H1 (cell line): ENCODE measurements at regions not wholly inside any gene's neighbourhood (a gene's known extent, or its start where the extent isn't known, plus 50 kb on each side); places are given as distances from the start of the nearest gene placed in this dataset.

Experiments
- CTCF ChIA-PET: fragments of 300-600 bp; sonication (Branson Sonifier 250); formaldehyde crosslinking; loops from one replicate; lab custom pipeline; 2021; ENCODE audit not compliant: partially characterized antibody; lab: Charles Lee
- POLR2A ChIA-PET: fragments of 300-600 bp; sonication (Branson Sonifier 250); formaldehyde crosslinking; loops from one replicate; lab custom pipeline; 2021; ENCODE audit warnings: inconsistent platforms; ENCODE audit not compliant: partially characterized antibody; lab: Charles Lee
- DNase-seq, 2 experiments: peaks; one replicate each; pipeline versions ENCODE4 v3.0.0 to v3.0.0-alpha.2; 2010 to 2022; ENCODE audit warnings: low spot score in 2 of 2, low read depth in 1 of 2, mixed read lengths in 1 of 2
- FAIRE-seq: peaks from 2 replicates; lab custom pipeline; 2011; peaks lifted over from hg19 to GRCh38; lab: Jason Lieb, UNC
- H2AFZ ChIP-seq: 2 replicates; pipeline ENCODE4 v1.8.1; 2012; ENCODE audit warnings: low read length, inconsistent platforms
- H2AK5ac ChIP-seq: 2 replicates; pipeline ENCODE4 v1.6.1; 2013; ENCODE audit warnings: low read depth, low read length
- H2BK120ac ChIP-seq: replicated peaks from 2 replicates; pipeline ENCODE3; 2013; ENCODE audit warnings: low read depth, low read length, inconsistent platforms
- H2BK12ac ChIP-seq: 2 replicates; pipeline ENCODE4 v1.6.1; 2013; ENCODE audit warnings: low read depth, low read length
- H2BK15ac ChIP-seq: 2 replicates; pipeline ENCODE4 v1.6.1; 2013; ENCODE audit warnings: low read length
- H2BK20ac ChIP-seq: 2 replicates; pipeline ENCODE4 v1.6.1; 2013; ENCODE audit warnings: low read length
- H2BK5ac ChIP-seq: 2 replicates; pipeline ENCODE4 v1.6.1; 2013; ENCODE audit warnings: low read depth, low read length
- H3K14ac ChIP-seq: 2 replicates; pipeline ENCODE4 v1.6.1; 2013; ENCODE audit warnings: inconsistent platforms; ENCODE audit not compliant: insufficient read length
- H3K18ac ChIP-seq: 2 replicates; pipeline ENCODE4 v1.6.1; 2013; ENCODE audit warnings: low read length; ENCODE audit errors: extremely low read depth
- H3K23ac ChIP-seq: 2 replicates; pipeline ENCODE4 v1.6.1; 2013; ENCODE audit warnings: inconsistent platforms; ENCODE audit not compliant: insufficient read length
- H3K23me2 ChIP-seq: 2 replicates; pipeline ENCODE4 v1.6.1; 2013; ENCODE audit warnings: low read depth, low read length
- H3K27ac ChIP-seq: 2 replicates; pipeline ENCODE4 v1.6.1; 2011; ENCODE audit warnings: low read depth, low read length, inconsistent platforms
- H3K27me3 ChIP-seq, 4 experiments: replicated peaks in 1 of 4; 1 replicate in 1 of 4; 2 replicates in 3 of 4; pipeline versions ENCODE4 v1.6.1 to v1.8.1; 2011 to 2013; ENCODE audit warnings: low read length in 3 of 4, mild to moderate bottlenecking in 3 of 4, inconsistent platforms in 2 of 4, mixed read lengths in 2 of 4, moderate library complexity in 1 of 4; ENCODE audit not compliant: control insufficient read depth in 3 of 4, insufficient read depth in 3 of 4; ENCODE audit errors: extremely low read depth in 1 of 4
- H3K36me3 ChIP-seq, 4 experiments: 2 replicates each; pipeline versions ENCODE4 v1.6.1 to v1.8.1; 2011 to 2013; ENCODE audit warnings: mild to moderate bottlenecking in 4 of 4, low read length in 3 of 4, moderate library complexity in 2 of 4, control low read depth in 1 of 4, inconsistent platforms in 1 of 4; ENCODE audit not compliant: insufficient read depth in 4 of 4, control insufficient read depth in 2 of 4
- H3K4ac ChIP-seq: replicated peaks from 2 replicates; pipeline ENCODE3; 2013; ENCODE audit warnings: low read length, low read depth, mixed read lengths, inconsistent platforms; ENCODE audit not compliant: insufficient read length
- H3K4me1 ChIP-seq, 4 experiments: replicated peaks in 1 of 4; 1 replicate in 1 of 4; 2 replicates in 3 of 4; pipeline versions ENCODE4 v1.6.1 to v1.8.1; 2011 to 2013; ENCODE audit warnings: low read length in 3 of 4, inconsistent platforms in 2 of 4, mixed read lengths in 1 of 4; ENCODE audit not compliant: insufficient read depth in 4 of 4, control insufficient read depth in 3 of 4
- H3K4me2 ChIP-seq, 2 experiments: 2 replicates each; pipeline versions ENCODE4 v1.6.1 to v1.8.1; 2011 to 2013; ENCODE audit warnings: low read depth in 2 of 2, low read length in 2 of 2, control low read depth in 1 of 2, inconsistent platforms in 1 of 2, mild to moderate bottlenecking in 1 of 2; ENCODE audit not compliant: insufficient read depth in 1 of 2
- H3K4me3 ChIP-seq, 4 experiments: fragments of 200-600, 300-600 bp in 1 of 4; sonication (generic), shearing (Covaris generic), sonication (Bioruptor Twin) in 1 of 4; 2 replicates each; pipeline versions ENCODE4 v1.5.1 to v1.8.1; 2011 to 2016; ENCODE audit warnings: low read length in 4 of 4, low read depth in 3 of 4, control low read depth in 2 of 4, inconsistent platforms in 2 of 4, mild to moderate bottlenecking in 2 of 4, mixed read lengths in 1 of 4, moderate library complexity in 1 of 4; ENCODE audit not compliant: insufficient read depth in 2 of 4; ENCODE audit errors: extremely low read depth in 1 of 4
- H3K56ac ChIP-seq: replicated peaks from 2 replicates; pipeline ENCODE3; 2013; ENCODE audit warnings: low read depth, mild to moderate bottlenecking, mixed read lengths, low read length, inconsistent platforms; ENCODE audit not compliant: insufficient read length
- H3K79me1 ChIP-seq: 2 replicates; pipeline ENCODE4 v1.6.1; 2013; ENCODE audit warnings: low read depth, low read length, control low read depth
- H3K79me2 ChIP-seq, 2 experiments: 2 replicates each; pipeline versions ENCODE4 v1.6.1 to v1.8.1; 2012 to 2013; ENCODE audit warnings: low read length in 2 of 2, mild to moderate bottlenecking in 2 of 2, inconsistent platforms in 1 of 2; ENCODE audit not compliant: insufficient read depth in 2 of 2, control insufficient read depth in 1 of 2
- H3K9ac ChIP-seq, 4 experiments: replicated peaks in 1 of 4; 1 replicate in 1 of 4; 2 replicates in 3 of 4; pipeline versions ENCODE4 v1.6.1 to v1.8.1; 2011 to 2013; ENCODE audit warnings: low read depth in 3 of 4, low read length in 3 of 4, control low read depth in 2 of 4, mild to moderate bottlenecking in 2 of 4, moderate library complexity in 2 of 4, inconsistent platforms in 1 of 4; ENCODE audit errors: extremely low read depth in 1 of 4
- H3K9me3 ChIP-seq, 2 experiments: 2 replicates each; pipeline versions ENCODE4 v1.6.1 to v1.8.1; 2012 to 2013; ENCODE audit warnings: mild to moderate bottlenecking in 2 of 2, moderate library complexity in 2 of 2, control low read depth in 1 of 2, inconsistent platforms in 1 of 2, low read depth in 1 of 2, low read length in 1 of 2, mixed read lengths in 1 of 2; ENCODE audit not compliant: insufficient read depth in 2 of 2
- H4K20me1 ChIP-seq, 2 experiments: replicated peaks in 1 of 2; 2 replicates each; pipeline versions ENCODE3 to v1.8.1; 2011 to 2013; ENCODE audit warnings: inconsistent platforms in 2 of 2, low read length in 2 of 2, mild to moderate bottlenecking in 1 of 2; ENCODE audit not compliant: insufficient read depth in 2 of 2, control insufficient read depth in 1 of 2
- H4K5ac ChIP-seq: 2 replicates; pipeline ENCODE4 v1.6.1; 2013; ENCODE audit warnings: low read length, low read depth, mixed read lengths, inconsistent platforms; ENCODE audit not compliant: insufficient read length
- H4K8ac ChIP-seq: 2 replicates; pipeline ENCODE4 v1.8.0; 2013; ENCODE audit warnings: mild to moderate bottlenecking, moderate library complexity, low read length, inconsistent platforms; ENCODE audit not compliant: insufficient read depth; ENCODE audit errors: extremely low read depth
- H4K91ac ChIP-seq: replicated peaks from 2 replicates; pipeline ENCODE3; 2013; ENCODE audit warnings: low read length, mixed read lengths, inconsistent platforms; ENCODE audit not compliant: insufficient read length
- BRCA1 ChIP-seq: IDR thresholded peaks from 2 replicates; pipeline ENCODE4 v1.6.1; 2012; ENCODE audit warnings: low read depth, low read length, improper control_type of control experiment
- CBX5 ChIP-seq: fragments of 300-800, 300-1000 bp; sonication (generic); IDR thresholded peaks from 2 replicates; pipeline ENCODE4 v1.7.1; 2016; ENCODE audit warnings: antibody characterized with exemption, low read length, low read depth
- GTF2F1 ChIP-seq: IDR thresholded peaks from 2 replicates; pipeline ENCODE4 v1.6.1; 2012; ENCODE audit warnings: low read depth, low read length, improper control_type of control experiment, borderline replicate concordance
- HDAC2 ChIP-seq, 2 experiments: fragments of 300-600 bp in 1 of 2; sonication (generic) in 1 of 2; IDR thresholded peaks; 2 replicates each; pipeline ENCODE4 v1.6.1; 2011 to 2012; ENCODE audit warnings: low read depth in 2 of 2, low read length in 2 of 2, mild to moderate bottlenecking in 2 of 2, moderate library complexity in 2 of 2, borderline replicate concordance in 1 of 2, inconsistent platforms in 1 of 2
- HDAC6 ChIP-seq: IDR thresholded peaks from one replicate; pipeline ENCODE4 v1.7.1; 2012; ENCODE audit warnings: low read depth, mild to moderate bottlenecking, inconsistent platforms, low read length, moderate library complexity
- KDM1A ChIP-seq: fragments of 200-600, 300-600 bp; sonication (generic); IDR thresholded peaks from 2 replicates; pipeline ENCODE4 v1.7.1; 2016; ENCODE audit warnings: mild to moderate bottlenecking, low read length, borderline replicate concordance
- KDM5A ChIP-seq: fragments of 200-600 bp; IDR thresholded peaks from 2 replicates; pipeline ENCODE4 v1.7.1; 2012; ENCODE audit warnings: mild to moderate bottlenecking, low read length, inconsistent platforms, mixed read lengths
- PHF8 ChIP-seq: fragments of 200-600 bp; sonication (generic); conservative IDR thresholded peaks from 2 replicates; pipeline ENCODE4 v1.7.1; 2012; ENCODE audit warnings: low read depth, mild to moderate bottlenecking, inconsistent platforms, low read length, moderate library complexity
- POU5F1 ChIP-seq: IDR thresholded peaks from 2 replicates; pipeline ENCODE4 v1.6.1; 2011; ENCODE audit warnings: low read depth, mild to moderate bottlenecking, low read length, moderate library complexity
- RNF2 ChIP-seq: fragments of 200-900, 300-1000 bp; sonication (generic); IDR thresholded peaks from 2 replicates; pipeline ENCODE4 v1.7.1; 2016; ENCODE audit warnings: borderline replicate concordance, low read depth, mild to moderate bottlenecking, antibody characterized with exemption, low read length; ENCODE audit not compliant: poor library complexity, severe bottlenecking; ENCODE audit errors: missing control alignments
- SIRT6 ChIP-seq: IDR thresholded peaks from one replicate; pipeline ENCODE4 v1.7.1; 2012; ENCODE audit warnings: low read length, inconsistent platforms
- SIX5 ChIP-seq: IDR thresholded peaks from 2 replicates; pipeline ENCODE4 v1.6.1; 2011; ENCODE audit warnings: mild to moderate bottlenecking, low read depth, low read length
- SRF ChIP-seq: IDR thresholded peaks from 2 replicates; pipeline ENCODE4 v1.6.1; 2011; ENCODE audit warnings: mild to moderate bottlenecking, low read depth, low read length, moderate library complexity
- TBP ChIP-seq: IDR thresholded peaks from 2 replicates; pipeline ENCODE4 v1.6.1; 2011; ENCODE audit warnings: low read depth, low read length, improper control_type of control experiment
- WGBS, 2 experiments: shearing (Covaris generic) in 1 of 2; methylation state at CpG; one replicate each; pipeline versions ENCODE4 v1.1.6 to v1.1.7; 2013 to 2015; ENCODE audit warnings: low lambda C conversion rate in 2 of 2, mixed read lengths in 2 of 2, inconsistent platforms in 1 of 2, low coverage in 1 of 2, missing lambda C conversion rate in 1 of 2; ENCODE audit not compliant: insufficient replicate concordance in 2 of 2, insufficient coverage in 1 of 2, insufficient read length in 1 of 2; ENCODE audit errors: extremely low coverage in 1 of 2, missing lambda C conversion rate in 1 of 2; 5-methylcytosine and 5-hydroxymethylcytosine counted together

- H2BK120ac ChIP-seq: no peak overlapping the region
- peaks cover 0 to 6% of the 10 kb centered on the region in 2 experiments for H4K20me1 ChIP-seq
- no peak overlapping the region for H3K9ac ChIP-seq
- no peaks in the 10 kb centered on the region for H3K79me1 ChIP-seq
- no peak overlapping the region for H4K91ac ChIP-seq
- no peaks in the 10 kb centered on the region for H3K4me1 ChIP-seq
- no peak overlapping the region for H2BK15ac ChIP-seq
- H3K36me3 ChIP-seq: no peaks in the 10 kb centered on the region; a peak in 1 of 8 replicates
- no peak overlapping the region for H2BK5ac ChIP-seq
- H3K9me3 ChIP-seq: peaks cover 0 to 5% of the 10 kb centered on the region in 2 experiments; a peak in 1 of 4 replicates
- H2AK5ac ChIP-seq: no peak overlapping the region
- H3K14ac ChIP-seq: no peak overlapping the region
- H3K79me2 ChIP-seq: no peaks in the 10 kb centered on the region
- no peak overlapping the region for H2BK12ac ChIP-seq
- no peaks in the 10 kb centered on the region for H3K27me3 ChIP-seq
- no peak overlapping the region for H3K27ac ChIP-seq
- no peak overlapping the region for H2AFZ ChIP-seq
- H3K56ac ChIP-seq: no peak overlapping the region
- no peak overlapping the region for H3K4me3 ChIP-seq
- no peak overlapping the region for H3K4ac ChIP-seq
- H3K23ac ChIP-seq: no peak overlapping the region
- peaks cover 10% of the 10 kb centered on the region for H3K23me2 ChIP-seq
- no peak overlapping the region for H2BK20ac ChIP-seq
- H4K8ac ChIP-seq: peak overlapping the region; percentile 86
- CTCF ChIA-PET: interaction anchor here (1.0 kb wide), 1 partner anchor 13 kb away, joined by 5 read pairs; no protein-coding TSS in a partner anchor
- no peak overlapping the region for H4K5ac ChIP-seq
- H3K18ac ChIP-seq: no peak overlapping the region
- 82% methylated on average over 8 of the region's 12 CpGs; no CpG with 5 or more reads in 1 of the 2 experiments for WGBS, 2 experiments
- POLR2A ChIA-PET: no interaction called here
- no peak for DNase-seq
- FAIRE-seq: no peak
- no peak overlapping the region for H3K4me2 ChIP-seq
- TF ChIP-seq SIX5: no peak
- TF ChIP-seq TBP: no peak
- no peak for TF ChIP-seq SRF
- no peak for TF ChIP-seq RNF2
- TF ChIP-seq HDAC6: no peak
- TF ChIP-seq KDM1A: no peak
- TF ChIP-seq SIRT6: no peak
- TF ChIP-seq PHF8: no peak
- TF ChIP-seq CBX5: no peak
- TF ChIP-seq KDM5A: no peak
- TF ChIP-seq GTF2F1: no peak
- no peak for TF ChIP-seq BRCA1
- TF ChIP-seq HDAC2 (IDR thresholded peaks at IDR 0.05; ENCODE audit: borderline replicate concordance in 1 of 2, low read depth in 2 of 2, low read length in 2 of 2): no peak
- no peak for TF ChIP-seq POU5F1
Measured at GRCh38 chr10:133007360-133007858, 65.0 kb upstream of the CFAP46 start.
